A172 (cell line): ENCODE measurements at regions not wholly inside any gene's neighbourhood (a gene's known extent, or its start where the extent isn't known, plus 50 kb on each side); places are given as distances from the start of the nearest gene placed in this dataset.

Experiments used
- DNase-seq: peaks from one replicate; pipeline ENCODE4 v3.0.0-alpha.2; 2015; ENCODE audit warnings: low spot score

GRCh38 chr5:62718324-62718723 is 139.7 kb downstream of the LRRC70 start:
- DNase-seq: no peak

GRCh38 chr5:62717301-62717933 is 138.8 kb downstream of the LRRC70 start:
- DNase-seq: no peak

- DNase-seq: no peak
These were observed 135.7 kb downstream of the LRRC70 start for GRCh38 chr5:62714296-62714695.

- no peak for DNase-seq
These were observed 130.1 kb downstream of the LRRC70 start for GRCh38 chr5:62708481-62709325.

- DNase-seq: no peak
These were observed 128.9 kb downstream of the LRRC70 start for GRCh38 chr5:62707563-62707962.

GRCh38 chr5:62707131-62707530 is 128.5 kb downstream of the LRRC70 start:
- DNase-seq: no peak

- no peak for DNase-seq
These were observed 126.4 kb downstream of the LRRC70 start for GRCh38 chr5:62705022-62705421.

- no peak for DNase-seq
These were observed 123.5 kb downstream of the LRRC70 start for GRCh38 chr5:62702126-62702525.

GRCh38 chr5:62701036-62701435 is 122.4 kb downstream of the LRRC70 start:
- no peak for DNase-seq

- no peak for DNase-seq
These were observed 120.1 kb downstream of the LRRC70 start for GRCh38 chr5:62698756-62699155.

- DNase-seq: no peak
These were observed 116.7 kb downstream of the LRRC70 start for GRCh38 chr5:62695274-62695673.

- no peak for DNase-seq
These were observed 114.5 kb downstream of the LRRC70 start for GRCh38 chr5:62692946-62693713.

GRCh38 chr5:62691946-62692345 is 113.3 kb downstream of the LRRC70 start:
- no peak for DNase-seq

- no peak for DNase-seq
These were observed 111.8 kb downstream of the LRRC70 start for GRCh38 chr5:62690421-62690820.

GRCh38 chr5:62689599-62690368 is 111.2 kb downstream of the LRRC70 start:
- DNase-seq: peak; percentile 7

GRCh38 chr5:62686692-62687091 is 108.1 kb downstream of the LRRC70 start:
- no peak for DNase-seq

- DNase-seq: no peak
These were observed 106.6 kb downstream of the LRRC70 start for GRCh38 chr5:62685221-62685620.

- no peak for DNase-seq
These were observed 105.7 kb downstream of the LRRC70 start for GRCh38 chr5:62684310-62684709.

GRCh38 chr5:62682059-62682458 is 103.4 kb downstream of the LRRC70 start:
- no peak for DNase-seq

GRCh38 chr5:62681117-62681850 is 102.7 kb downstream of the LRRC70 start:
- no peak for DNase-seq

GRCh38 chr5:62680121-62680520 is 101.5 kb downstream of the LRRC70 start:
- no peak for DNase-seq
